Subcutaneous abdominal adipose tissue (tissue), 5 donors: ENCODE measurements at regions not wholly inside any gene's neighbourhood (a gene's known extent, or its start where the extent isn't known, plus 50 kb on each side); places are given as distances from the start of the nearest gene placed in this dataset.

Source experiments
- H3K27ac ChIP-seq: one replicate; pipeline ENCODE4 v1.7.0; 2013; ENCODE audit warnings: low read depth, mild to moderate bottlenecking, inconsistent platforms, low read length, moderate library complexity
- H3K27me3 ChIP-seq, 5 donors: one replicate each; pipeline ENCODE4 v1.7.0; 2013; ENCODE audit warnings: low read length in 5 of 5, inconsistent platforms in 1 of 5; ENCODE audit not compliant: control insufficient read depth in 5 of 5, insufficient read depth in 4 of 5
- H3K36me3 ChIP-seq, 5 donors: one replicate each; pipeline ENCODE4 v1.7.0; 2013; ENCODE audit warnings: low read length in 5 of 5; ENCODE audit not compliant: control insufficient read depth in 5 of 5, insufficient read depth in 5 of 5
- H3K4me1 ChIP-seq, 5 donors: one replicate each; pipeline ENCODE4 v1.7.0; 2013; ENCODE audit warnings: low read length in 5 of 5, mild to moderate bottlenecking in 3 of 5, moderate library complexity in 1 of 5; ENCODE audit not compliant: control insufficient read depth in 5 of 5, insufficient read depth in 5 of 5
- H3K4me3 ChIP-seq, 5 donors: one replicate each; pipeline ENCODE4 v1.7.0; 2013; ENCODE audit warnings: low read length in 5 of 5, low read depth in 1 of 5
- H3K9ac ChIP-seq, 5 donors: one replicate each; pipeline ENCODE4 v1.7.0; 2013; ENCODE audit warnings: low read length in 5 of 5, mild to moderate bottlenecking in 4 of 5, moderate library complexity in 3 of 5
- H3K9me3 ChIP-seq, 5 donors: one replicate each; pipeline ENCODE4 v1.7.0; 2013; ENCODE audit warnings: low read length in 5 of 5; ENCODE audit not compliant: control insufficient read depth in 5 of 5
- donor health status: healthy.
- donor health status: healthy.
- donor health status: healthy.
- donor health status: healthy.
- donor health status: healthy.

DNA sequence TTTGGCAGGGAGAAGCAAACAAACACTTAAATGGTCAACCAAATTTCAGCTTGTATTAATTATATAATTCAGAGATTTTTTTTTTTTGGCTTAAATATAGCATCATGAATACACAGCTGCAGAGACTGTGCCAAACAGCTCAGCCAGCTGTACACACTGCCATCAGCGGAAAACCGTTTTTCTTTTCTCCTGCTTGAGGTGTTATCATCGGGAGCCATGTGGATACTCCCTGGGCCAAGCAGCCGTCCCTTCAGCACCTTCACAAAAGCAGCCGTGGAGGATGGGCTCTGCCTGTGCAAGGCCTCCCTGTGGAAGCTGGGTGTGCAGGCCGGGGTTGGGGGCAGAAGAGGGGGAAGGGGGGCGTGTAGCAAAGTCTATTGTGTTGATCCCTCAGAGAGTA lies 85.0 kb downstream of the NUF2 start:
- H3K4me3 ChIP-seq: no peak overlapping the region
- H3K9ac ChIP-seq: no peak overlapping the region
- no peak overlapping the region for H3K27ac ChIP-seq
- H3K9me3 ChIP-seq: no peaks in the 10 kb centered on the region
- H3K27me3 ChIP-seq: peaks cover 0 to 4% (median 0%) of the 10 kb centered on the region in 5 donors
- H3K4me1 ChIP-seq: no peaks in the 10 kb centered on the region
- no peaks in the 10 kb centered on the region for H3K36me3 ChIP-seq

DNA sequence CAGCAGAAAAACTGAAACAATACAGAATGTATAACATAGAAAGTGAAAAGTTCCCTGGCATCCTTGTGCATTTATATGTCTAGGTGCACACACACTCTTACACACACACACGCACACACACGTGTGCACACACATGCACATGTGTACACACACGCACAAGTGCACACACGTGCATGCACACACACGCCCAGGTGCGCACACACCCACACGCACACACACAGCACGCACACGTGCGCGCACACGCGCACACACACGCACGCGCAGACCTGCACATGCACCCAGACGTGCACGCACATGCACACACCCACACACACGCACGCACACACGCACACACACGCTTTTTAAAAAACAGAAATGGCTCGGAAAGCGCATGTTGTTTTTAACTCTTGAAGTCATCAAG lies 86.5 kb downstream of the NUF2 start:
- Histone ChIP-seq H3K27me3 (peaks cover 0 to 4% (median 0%) of the 10 kb centered on the region in 5 donors), H3K36me3 (no peaks in the 10 kb centered on the region), H3K9me3 (no peaks in the 10 kb centered on the region), H3K27ac (no peak overlapping the region), H3K4me1 (no peaks in the 10 kb centered on the region), H3K9ac (no peak overlapping the region), H3K4me3 (no peak overlapping the region)

DNA sequence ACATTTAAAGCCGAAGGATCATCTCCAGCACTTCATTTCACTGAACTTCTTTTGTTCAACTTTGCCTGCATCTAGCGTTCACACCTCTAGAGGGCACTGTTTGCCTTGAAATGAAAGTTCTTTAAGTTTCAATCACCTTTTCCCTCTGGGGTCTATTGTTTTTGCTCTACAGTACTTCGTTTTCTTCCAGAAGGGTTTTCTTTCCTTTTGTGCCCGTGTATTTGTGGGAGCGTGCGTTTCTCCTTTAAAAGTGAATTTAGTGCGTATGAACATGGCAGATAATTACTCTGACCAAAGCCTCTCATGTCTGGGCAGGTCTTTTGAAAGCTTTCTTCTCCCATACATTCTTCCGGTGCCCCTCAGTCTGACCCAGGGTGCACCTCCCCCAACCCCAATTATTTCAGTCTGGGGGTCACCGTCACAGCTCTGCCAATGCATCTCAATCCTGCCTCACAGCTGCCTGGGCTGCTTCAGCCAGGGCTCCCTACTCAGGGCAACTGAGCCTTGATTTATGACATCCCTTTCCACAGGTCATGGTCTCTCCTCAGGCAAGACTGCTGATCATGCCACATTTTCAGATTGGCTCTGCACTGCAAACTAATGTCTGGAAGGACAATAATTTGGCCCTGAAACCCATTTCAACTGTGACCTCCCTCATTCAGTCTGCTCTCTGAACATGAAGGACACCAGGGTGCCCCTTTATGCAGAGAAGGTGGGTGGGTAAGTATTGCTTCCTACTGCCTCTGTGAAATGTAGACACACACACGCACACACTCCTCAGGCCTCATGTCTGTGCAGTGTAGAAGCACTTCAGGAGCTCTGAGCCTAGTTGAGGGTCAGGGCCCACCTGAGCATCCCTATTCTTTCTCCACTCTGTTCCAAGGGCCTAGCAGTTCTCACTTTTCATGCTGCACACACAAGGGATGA lies 88.6 kb downstream of the NUF2 start:
- H3K9ac ChIP-seq: no peak overlapping the region

DNA sequence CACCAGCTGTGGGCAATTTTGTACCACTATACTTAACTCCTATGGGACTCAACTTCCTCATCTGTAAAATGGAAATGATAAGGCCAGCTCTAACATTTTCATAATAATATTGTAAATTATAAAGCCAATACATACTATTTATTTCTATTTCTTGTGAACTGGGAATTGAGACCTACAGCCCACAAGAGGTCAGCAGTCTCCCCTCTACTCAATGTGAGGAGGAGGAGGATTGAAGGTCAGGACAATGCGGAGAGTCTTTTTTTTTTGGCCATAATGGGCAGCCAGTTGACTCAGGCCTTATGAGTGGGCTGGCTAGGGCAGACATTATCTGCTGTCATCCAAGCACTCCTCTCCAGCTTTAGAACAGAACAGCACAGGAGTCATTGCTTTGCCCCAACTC lies 90.5 kb downstream of the NUF2 start:
- Histone ChIP-seq H3K9ac (no peak overlapping the region), H3K4me1 (no peaks in the 10 kb centered on the region), H3K27me3 (peaks cover 0 to 4% (median 0%) of the 10 kb centered on the region in 5 donors), H3K36me3 (no peaks in the 10 kb centered on the region), H3K9me3 (no peaks in the 10 kb centered on the region), H3K4me3 (no peak overlapping the region), H3K27ac (no peak overlapping the region)

More for the DNA sequence above, 88.6 kb downstream of the NUF2 start:
- Histone ChIP-seq H3K9me3 (no peaks in the 10 kb centered on the region), H3K36me3 (no peaks in the 10 kb centered on the region), H3K27me3 (peaks cover 0 to 4% (median 0%) of the 10 kb centered on the region in 5 donors), H3K27ac (no peak overlapping the region), H3K4me3 (no peak overlapping the region), H3K4me1 (no peaks in the 10 kb centered on the region)

DNA sequence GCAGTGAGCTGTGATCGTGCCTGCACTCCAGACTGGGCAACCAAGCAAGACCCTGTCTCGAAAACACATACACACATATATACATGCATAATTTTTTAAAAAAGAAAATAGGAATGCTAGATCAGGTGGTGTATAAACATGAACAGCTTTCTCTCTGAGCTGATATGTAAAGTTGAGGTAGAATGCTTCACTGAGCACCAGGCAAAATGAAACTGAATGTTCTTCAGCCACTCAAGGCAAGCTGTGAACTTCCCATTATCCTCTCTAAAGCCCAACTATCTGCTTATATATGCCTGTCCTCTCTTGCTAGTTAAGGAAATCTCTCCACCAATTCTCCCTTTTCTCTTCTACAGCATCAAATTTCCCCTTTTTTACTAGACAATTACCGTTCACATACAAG lies 93.0 kb downstream of the NUF2 start:
- H3K36me3 ChIP-seq: no peaks in the 10 kb centered on the region
- no peak overlapping the region for H3K4me3 ChIP-seq

DNA sequence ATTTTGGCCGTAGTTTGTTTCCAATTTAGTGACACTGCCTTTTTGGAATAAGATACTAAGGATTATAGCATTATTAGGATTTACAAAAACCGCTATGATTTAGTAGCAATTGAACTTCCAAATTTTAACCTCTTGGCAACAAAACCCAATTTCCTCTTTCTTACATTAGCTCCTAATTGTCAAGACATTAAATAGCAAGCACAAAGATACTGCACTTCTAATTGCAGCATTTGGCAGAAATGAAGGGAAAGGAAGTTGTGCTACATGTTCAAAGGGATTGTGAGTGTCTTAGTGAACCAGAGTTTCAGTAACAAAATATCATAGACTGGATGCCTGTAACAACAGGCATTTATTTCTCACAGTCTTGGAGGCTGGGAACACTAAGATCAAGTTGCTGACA lies 99.9 kb downstream of the NUF2 start:
- peaks cover 0 to 4% (median 0%) of the 10 kb centered on the region in 5 donors for H3K27me3 ChIP-seq
- H3K4me1 ChIP-seq: no peaks in the 10 kb centered on the region
- no peaks in the 10 kb centered on the region for H3K9me3 ChIP-seq
- H3K36me3 ChIP-seq: no peaks in the 10 kb centered on the region
- no peak overlapping the region for H3K9ac ChIP-seq
- H3K27ac ChIP-seq: no peak overlapping the region
- no peak overlapping the region for H3K4me3 ChIP-seq

More for the DNA sequence above, 93.0 kb downstream of the NUF2 start:
- H3K27ac ChIP-seq: no peak overlapping the region
- no peaks in the 10 kb centered on the region for H3K9me3 ChIP-seq
- H3K27me3 ChIP-seq: peaks cover 0 to 4% (median 0%) of the 10 kb centered on the region in 5 donors
- H3K9ac ChIP-seq: no peak overlapping the region
- H3K4me1 ChIP-seq: no peaks in the 10 kb centered on the region

DNA sequence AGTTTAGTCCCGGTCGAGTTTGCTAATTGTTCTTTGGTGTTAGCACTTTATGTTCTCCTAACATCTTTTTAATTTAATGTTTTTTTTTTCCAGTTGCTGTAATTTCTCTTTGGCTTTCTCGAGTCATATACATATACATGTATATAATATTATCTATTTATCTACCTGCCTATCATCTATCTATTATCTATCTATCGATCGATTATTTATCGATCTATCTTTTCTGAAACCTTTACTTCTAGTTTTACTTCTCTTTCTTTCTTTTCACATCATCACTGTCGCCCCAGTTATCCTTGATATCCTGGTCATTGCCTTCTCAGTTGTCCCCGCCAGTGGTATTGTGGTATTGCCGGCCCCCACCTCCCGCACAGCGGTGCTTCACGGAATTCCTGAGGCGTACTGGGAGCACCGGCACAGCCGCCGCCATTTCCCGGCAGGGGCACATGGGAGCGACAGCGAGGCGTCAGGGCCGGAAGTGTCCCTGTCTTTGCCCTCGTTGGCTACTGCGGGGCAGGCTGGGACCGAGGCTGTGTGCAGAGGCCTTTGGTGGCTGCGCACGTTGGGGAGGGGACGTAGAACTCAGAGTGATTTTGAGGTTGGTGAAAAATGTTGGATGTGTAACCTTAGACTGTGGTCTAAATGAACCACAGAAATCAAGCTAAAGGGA lies 101.1 kb downstream of the NUF2 start:
- H3K9me3 ChIP-seq: no peaks in the 10 kb centered on the region
- no peak overlapping the region for H3K9ac ChIP-seq
- peaks cover 0 to 4% (median 0%) of the 10 kb centered on the region in 5 donors for H3K27me3 ChIP-seq
- H3K27ac ChIP-seq: no peak overlapping the region
- no peak overlapping the region for H3K4me3 ChIP-seq
- H3K4me1 ChIP-seq: no peaks in the 10 kb centered on the region
- no peaks in the 10 kb centered on the region for H3K36me3 ChIP-seq

DNA sequence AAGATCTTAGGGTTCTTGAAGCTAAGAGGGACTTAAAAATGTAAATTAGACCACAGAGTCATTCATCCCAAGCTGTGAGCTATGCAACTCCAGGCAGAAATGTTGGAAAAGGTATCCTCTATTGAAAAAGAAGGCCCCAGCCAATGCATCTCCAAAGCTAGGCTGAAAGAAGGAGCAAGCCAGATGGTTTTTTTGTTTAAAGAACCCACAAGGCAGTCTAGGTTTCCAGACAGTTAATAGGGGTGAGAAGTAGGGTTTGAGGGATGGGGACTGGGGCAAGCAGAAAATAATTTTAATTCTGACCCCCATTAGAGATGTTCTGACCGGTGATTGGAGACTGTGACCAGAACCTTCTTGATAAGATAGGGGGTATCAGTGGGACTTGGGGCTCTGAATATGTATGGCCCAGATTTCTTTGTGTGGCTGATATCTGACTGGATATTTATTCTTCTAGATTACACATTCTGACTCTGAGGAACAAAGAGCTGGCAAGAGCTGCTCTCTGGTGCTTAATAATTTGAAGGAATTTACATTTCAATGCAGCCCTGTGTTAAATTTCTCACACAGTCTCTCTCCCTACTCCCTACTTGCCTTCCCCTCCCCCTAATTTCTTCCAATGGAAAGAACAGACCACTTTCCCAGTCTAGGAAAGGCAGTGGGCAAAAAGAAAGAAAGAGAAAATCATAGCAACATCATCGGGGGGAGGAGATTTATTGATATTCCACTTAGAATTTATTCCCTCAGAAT lies 104.9 kb downstream of the NUF2 start:
- H3K4me1 ChIP-seq: no peaks in the 10 kb centered on the region
- H3K27ac ChIP-seq: no peak overlapping the region
- no peaks in the 10 kb centered on the region for H3K36me3 ChIP-seq
- H3K9me3 ChIP-seq: peaks cover 0 to 6% (median 0%) of the 10 kb centered on the region in 5 donors
- no peak overlapping the region for H3K9ac ChIP-seq
- peaks cover 0 to 3% (median 0%) of the 10 kb centered on the region in 5 donors for H3K27me3 ChIP-seq
- no peak overlapping the region for H3K4me3 ChIP-seq

DNA sequence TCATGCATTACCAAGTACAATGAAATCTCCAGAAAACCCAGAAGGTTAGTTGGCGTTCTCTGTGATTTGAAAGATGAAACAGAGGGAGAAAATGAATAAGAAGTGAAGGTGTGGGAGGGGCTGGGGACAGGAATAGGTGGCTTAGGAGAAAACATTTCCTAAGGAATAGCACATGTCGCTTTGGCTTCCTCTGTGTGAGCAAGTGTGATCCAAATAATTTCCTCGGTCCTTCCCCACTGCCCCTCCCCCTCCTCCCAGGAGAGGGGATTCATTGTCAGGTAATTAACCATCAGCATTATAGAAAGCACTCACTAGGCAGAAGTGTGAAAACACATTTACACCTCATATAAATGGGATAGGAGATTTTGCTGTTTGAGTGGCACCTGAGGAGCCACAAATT lies 105.5 kb downstream of the NUF2 start:
- peaks cover 0 to 3% (median 0%) of the 10 kb centered on the region in 5 donors for H3K27me3 ChIP-seq
- no peaks in the 10 kb centered on the region for H3K36me3 ChIP-seq
- H3K27ac ChIP-seq: no peak overlapping the region
- peaks cover 0 to 7% (median 0%) of the 10 kb centered on the region in 5 donors for H3K9me3 ChIP-seq
- H3K4me1 ChIP-seq: no peaks in the 10 kb centered on the region
- H3K9ac ChIP-seq: no peak overlapping the region
- no peak overlapping the region for H3K4me3 ChIP-seq
